Motor neuron (in vitro differentiated cells): ENCODE measurements at regions not wholly inside any gene's neighbourhood (a gene's known extent, or its start where the extent isn't known, plus 50 kb on each side); places are given as distances from the start of the nearest gene placed in this dataset.
"Not testable (repeated sequence)": the region's sequence is repeated elsewhere in the genome, so short reads cannot be mapped to it uniquely, and the experiment has no call there.

ENCODE experiments used
- ATAC-seq, 8 experiments: fragments of 200-7000 bp; cut with Tn5 transposase; replicated peaks in 6 of 8; 2 replicates each; pipeline ENCODE4 v1.8.0; 2021; ENCODE audit warnings: mild to moderate bottlenecking in 8 of 8, moderate library complexity in 8 of 8
- H3K27ac ChIP-seq, 2 donors: fragments of 250-450 bp; sonication (Bioruptor Pico); 2 replicates each; pipeline ENCODE4 v1.9.0; 2021; ENCODE audit warnings: antibody characterized with exemption in 2 of 2, mild to moderate bottlenecking in 2 of 2, moderate library complexity in 1 of 2
- H3K4me1 ChIP-seq, 2 donors: fragments of 250-450 bp; sonication (Bioruptor Pico); replicated peaks in 1 of 2; 2 replicates each; pipeline ENCODE4 v1.6.1; 2021; ENCODE audit warnings: antibody characterized with exemption in 2 of 2, mild to moderate bottlenecking in 2 of 2, moderate library complexity in 1 of 2
- H3K4me3 ChIP-seq, 5 donors: fragments of 250-450 bp; sonication (Bioruptor Pico); 2 replicates each; pipeline ENCODE4 v1.9.0; 2021; ENCODE audit warnings: antibody characterized with exemption in 5 of 5, mild to moderate bottlenecking in 5 of 5, moderate library complexity in 4 of 5
- WGBS, 10 experiments: fragments of 450-650 bp; shearing (Covaris generic); methylation state at CpG; one replicate each; pipeline ENCODE4 v1.0.0; 2022; 5-methylcytosine and 5-hydroxymethylcytosine counted together
- in situ Hi-C, 9 experiments: fragments of 400-800 bp; cut with MboI; loops; one replicate each; pipeline ENCODE4 v1.15.0; 2021; ENCODE audit warnings: low sequenced_read_pairs in 9 of 9, low pct_unique_long_range_greater_than_20kb in 2 of 9; ENCODE audit not compliant: unreplicated experiment in 9 of 9

DNA sequence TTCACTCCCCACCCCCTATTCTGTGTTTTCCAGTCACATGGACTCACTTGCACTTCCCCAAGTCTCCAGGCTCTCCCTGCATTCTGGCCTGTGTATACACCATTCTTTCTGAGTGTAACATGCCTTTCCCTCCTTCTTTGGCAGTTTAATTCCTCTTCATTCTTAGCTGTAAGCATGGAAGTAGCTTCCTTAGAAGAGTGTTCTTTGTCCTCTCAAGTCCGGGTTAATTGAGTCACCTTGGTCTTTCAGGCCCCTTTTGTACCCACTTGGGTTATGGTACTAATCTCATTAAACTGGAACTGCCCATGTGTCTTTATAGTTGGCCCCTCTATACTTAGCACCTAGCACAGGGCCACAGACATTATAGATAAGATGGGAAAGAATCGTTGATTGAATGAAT lies 525.3 kb upstream of the ADGRL4 start:
- no peak for ATAC-seq

DNA sequence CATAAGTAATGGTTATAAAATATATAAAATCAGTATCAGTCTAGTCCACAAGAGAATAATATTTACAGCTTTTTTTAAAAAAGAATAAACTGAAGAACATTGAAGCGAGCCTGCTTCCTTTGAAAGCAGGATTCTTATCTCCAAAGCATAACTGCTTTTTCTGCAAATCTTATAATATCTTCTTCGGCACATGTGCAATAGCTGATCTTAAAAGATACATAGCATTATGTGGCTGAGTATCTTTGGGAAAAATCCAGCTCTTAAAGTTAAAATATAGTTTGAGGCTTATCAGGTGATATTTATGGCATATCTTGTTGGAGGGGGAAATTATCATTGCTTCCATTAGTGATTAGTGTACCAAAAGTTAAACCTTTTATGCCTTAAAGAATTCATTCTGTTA lies 523.9 kb upstream of the ADGRL4 start:
- H3K4me3 ChIP-seq: no peak overlapping the region
- no peak for ATAC-seq
- H3K27ac ChIP-seq: no peak overlapping the region
- 0 to 100% (median 90%) methylated on average over 1 to 2 of the region's 2 CpGs; no CpG with 5 or more reads in 1 of the 10 experiments for WGBS, 10 experiments
- no peaks in the 10 kb centered on the region for H3K4me1 ChIP-seq
- in situ Hi-C loops: no loop called here

More for the DNA sequence above, 525.3 kb upstream of the ADGRL4 start:
- in situ Hi-C loops: no loop called here
- WGBS, 10 experiments: 0 to 100% (median 85%) methylated on average over 1 to 2 of the region's 2 CpGs
- Histone ChIP-seq H3K4me3 (no peak overlapping the region), H3K27ac (no peak overlapping the region), H3K4me1 (no peaks in the 10 kb centered on the region)

DNA sequence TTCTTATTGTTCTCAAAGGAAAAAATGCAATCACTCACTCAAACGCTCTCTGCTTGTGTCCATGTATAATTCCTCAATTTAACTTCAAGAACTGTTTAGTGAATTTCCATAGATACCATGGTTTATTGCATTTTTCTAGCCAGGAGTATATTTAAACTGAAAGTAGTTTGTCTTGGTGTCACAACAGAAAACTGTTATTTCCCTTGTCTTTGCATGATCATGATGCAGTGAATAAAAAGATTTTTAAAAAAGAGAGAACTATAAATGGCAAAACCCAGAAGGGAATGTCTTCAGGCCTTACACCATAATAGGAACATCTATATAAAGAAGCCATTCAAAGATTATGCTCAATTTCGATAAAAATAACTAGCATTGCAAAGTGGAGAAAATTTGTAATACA lies 523.5 kb upstream of the ADGRL4 start:
- H3K4me1 ChIP-seq: no peaks in the 10 kb centered on the region
- in situ Hi-C loops: no loop called here
- no peak overlapping the region for H3K4me3 ChIP-seq
- ATAC-seq: no peak
- H3K27ac ChIP-seq: no peak overlapping the region
- 21 to 100% (median 90%) methylated on average over 1 to 2 of the region's 2 CpGs for WGBS, 10 experiments

DNA sequence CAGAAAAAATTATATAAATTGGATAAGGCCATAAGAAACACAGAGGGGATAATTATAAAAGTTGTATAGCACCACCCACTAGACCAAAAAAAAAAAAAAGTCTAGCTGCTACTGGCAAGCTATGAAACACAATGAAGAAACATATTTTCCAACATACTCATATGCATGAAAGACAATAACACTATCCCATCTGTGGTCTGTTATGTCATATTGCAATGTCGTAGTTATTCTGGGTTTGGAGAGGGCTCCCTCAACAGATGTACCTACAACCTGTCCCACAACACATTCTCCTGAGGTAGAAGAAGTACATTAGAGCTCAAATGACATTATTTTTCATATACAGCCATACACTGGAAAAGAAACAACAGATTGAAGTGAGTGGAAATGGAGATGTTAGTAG lies 517.6 kb upstream of the ADGRL4 start:
- no peak overlapping the region for H3K4me3 ChIP-seq
- no peak for ATAC-seq
- H3K4me1 ChIP-seq: no peaks in the 10 kb centered on the region
- H3K27ac ChIP-seq: no peak overlapping the region
- 0 to 100% (median 85%) methylated on average over 1 of the region's 1 CpG; no CpG with 5 or more reads in 2 of the 10 experiments for WGBS, 10 experiments
- in situ Hi-C loops: no loop called here

DNA sequence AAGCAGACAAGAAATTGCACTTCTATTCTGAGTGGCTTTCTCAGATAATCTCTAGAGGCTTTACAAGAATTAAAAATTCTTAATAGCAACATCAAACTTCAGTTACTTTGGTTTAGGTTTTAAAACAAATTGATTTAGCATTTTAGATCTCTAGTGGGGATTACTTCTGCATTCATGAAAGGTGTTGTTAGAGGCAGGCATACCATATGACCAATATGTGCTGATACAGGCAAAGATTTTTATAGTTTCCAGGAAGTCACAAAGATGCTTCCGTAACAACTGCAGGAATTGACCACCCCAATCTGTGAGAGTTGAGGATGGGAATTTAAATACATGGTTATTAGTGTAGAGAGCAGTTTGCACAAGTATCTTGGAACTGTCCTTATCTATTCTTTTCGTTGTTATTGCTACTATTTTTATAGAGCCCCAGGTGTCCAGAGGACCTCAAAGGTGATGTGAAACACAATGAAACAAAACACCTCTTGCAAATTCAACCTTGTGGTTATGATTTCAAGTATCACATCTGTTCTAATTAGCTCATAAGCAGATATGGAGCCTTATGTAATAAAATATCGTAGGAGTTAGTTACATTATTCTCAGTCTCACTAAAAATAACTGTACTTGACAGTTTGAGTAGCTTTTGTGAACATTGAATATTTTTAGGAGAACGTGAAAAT lies 512.7 kb upstream of the ADGRL4 start:
- in situ Hi-C loops: no loop called here
- Histone ChIP-seq H3K4me3 (no peak overlapping the region), H3K4me1 (peaks cover 0 to 4% of the 10 kb centered on the region in 2 donors), H3K27ac (no peak overlapping the region)
- no peak for ATAC-seq
- WGBS, 10 experiments: 23 to 99% (median 72%) methylated on average over 2 to 4 of the region's 4 CpGs

DNA sequence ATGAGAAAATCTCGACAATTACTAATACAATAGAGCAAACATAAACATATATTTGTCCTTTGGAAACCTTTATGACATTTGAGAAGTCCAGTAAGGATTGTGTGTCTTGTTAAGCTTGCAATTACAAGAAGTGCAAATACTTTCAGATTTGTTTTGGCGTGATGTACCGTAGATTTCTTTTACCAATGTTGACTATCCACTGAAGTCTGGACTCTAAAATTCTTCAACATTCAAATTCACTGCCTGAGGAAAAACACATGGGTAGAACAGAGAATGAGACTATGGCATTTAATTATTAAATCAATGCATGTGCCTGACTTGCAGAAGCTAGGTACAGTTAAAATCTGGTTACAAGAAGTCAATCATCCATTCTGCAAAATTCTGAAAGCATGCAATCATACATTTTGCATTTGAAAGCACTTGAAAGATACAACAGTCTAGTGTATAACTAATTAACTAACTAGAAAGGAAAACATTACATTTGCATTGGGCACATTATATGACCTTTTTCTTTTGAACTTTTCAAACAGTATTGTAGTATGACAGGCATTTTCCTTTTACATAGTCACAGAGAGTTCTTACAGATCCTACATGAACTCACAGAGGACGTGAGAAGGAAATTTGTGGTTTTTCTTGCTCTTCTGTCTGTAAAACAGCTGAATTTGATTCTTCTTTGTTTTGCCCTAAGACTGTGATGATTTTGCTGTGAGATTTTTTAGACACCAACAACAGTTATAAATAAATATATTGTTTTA lies 511.1 kb upstream of the ADGRL4 start:
- ATAC-seq: peak in 3 of 8 experiments; percentile 60 to 95 (median 70)
- Histone ChIP-seq H3K4me3 (no peak overlapping the region), H3K27ac (no peak overlapping the region), H3K4me1 (peaks cover 0 to 4% of the 10 kb centered on the region in 2 donors)
- in situ Hi-C loops: no loop called here
- 8 to 84% (median 78%) methylated on average over 1 to 4 of the region's 4 CpGs; no CpG with 5 or more reads in 1 of the 10 experiments for WGBS, 10 experiments

DNA sequence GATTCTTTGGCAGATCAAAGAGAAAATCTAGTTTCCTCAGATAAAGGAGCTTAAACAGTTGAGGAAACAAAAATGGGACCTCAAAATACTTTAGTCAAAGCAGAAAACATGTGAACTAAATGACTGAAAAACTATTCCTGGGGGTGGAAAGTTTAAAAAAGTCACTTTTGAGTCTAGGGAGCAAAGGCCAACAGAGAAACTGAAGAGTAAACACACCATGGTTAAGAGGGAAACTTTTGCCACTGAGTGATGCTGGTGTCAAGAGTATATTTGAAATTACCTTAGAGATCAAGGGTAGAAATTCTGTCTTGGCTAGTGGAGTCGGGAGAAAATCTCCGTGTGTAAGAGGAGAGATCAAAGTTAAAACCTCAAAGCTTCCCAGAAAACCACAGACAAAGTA lies 501.2 kb upstream of the ADGRL4 start:
- no peak overlapping the region for H3K4me3 ChIP-seq
- no peaks in the 10 kb centered on the region for H3K4me1 ChIP-seq
- no peak for ATAC-seq
- WGBS, 10 experiments: 5 to 100% (median 66%) methylated on average over 2 of the region's 2 CpGs; no CpG with 5 or more reads in 2 of the 10 experiments
- in situ Hi-C loops: no loop called here
- no peak overlapping the region for H3K27ac ChIP-seq

DNA sequence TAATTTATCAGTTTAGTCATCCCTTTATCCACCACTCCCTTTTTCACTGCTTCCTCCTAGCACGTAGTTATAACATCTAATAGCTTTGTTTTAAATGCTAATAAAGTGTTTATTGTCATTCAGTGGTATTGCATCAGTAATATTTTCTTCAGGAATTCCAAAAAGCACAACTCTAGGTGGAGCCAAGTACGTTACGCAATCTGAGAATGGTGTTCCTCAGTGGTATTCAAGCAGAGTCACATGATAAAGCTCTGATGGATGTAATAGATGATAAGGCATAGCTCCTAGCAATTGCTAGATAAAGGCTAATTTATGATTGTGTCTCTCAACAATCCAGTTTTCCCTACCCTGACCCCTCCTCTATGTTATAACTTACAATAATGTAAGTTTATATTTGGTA lies 494.6 kb upstream of the ADGRL4 start:
- ATAC-seq: peak in 1 of 8 experiments; percentile 16
- 0 to 100% (median 84%) methylated on average over 1 to 3 of the region's 3 CpGs for WGBS, 10 experiments
- in situ Hi-C loops: no loop called here

DNA sequence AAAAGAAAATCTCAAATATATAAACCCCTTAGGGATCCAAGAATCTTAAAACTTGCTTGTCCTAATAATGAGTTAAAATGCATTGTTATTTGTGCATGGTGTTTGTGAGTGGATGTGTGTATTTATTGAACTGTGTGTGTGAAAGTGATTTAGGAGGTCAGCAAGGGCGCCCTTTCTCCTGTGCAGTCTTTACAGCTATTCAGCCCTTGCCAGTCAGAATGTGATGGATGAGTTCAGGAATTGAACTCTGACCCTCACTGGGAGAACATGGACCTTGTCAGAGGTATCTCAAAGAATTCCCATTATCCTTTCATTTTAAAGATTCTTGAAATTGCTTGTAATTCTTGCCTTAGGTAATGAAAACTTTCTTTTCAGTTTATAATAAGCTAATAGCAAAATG lies 493.0 kb upstream of the ADGRL4 start:
- peak in 4 of 8 experiments; percentile 37 to 87 (median 69) for ATAC-seq
- no peak overlapping the region for H3K27ac ChIP-seq
- H3K4me3 ChIP-seq: no peak overlapping the region
- WGBS, 10 experiments: 0 to 100% (median 23%) methylated on average over 1 of the region's 1 CpG
- H3K4me1 ChIP-seq: peaks cover 21 to 24% of the 10 kb centered on the region in 2 donors
- in situ Hi-C loops: loop anchor here in 2 of 9 experiments (25.0 kb wide), 1 partner anchor 237 kb away; no protein-coding TSS in a partner anchor

More for the DNA sequence above, 494.6 kb upstream of the ADGRL4 start:
- H3K4me3 ChIP-seq: no peak overlapping the region
- peaks cover 17 to 19% of the 10 kb centered on the region in 2 donors for H3K4me1 ChIP-seq
- no peak overlapping the region for H3K27ac ChIP-seq

DNA sequence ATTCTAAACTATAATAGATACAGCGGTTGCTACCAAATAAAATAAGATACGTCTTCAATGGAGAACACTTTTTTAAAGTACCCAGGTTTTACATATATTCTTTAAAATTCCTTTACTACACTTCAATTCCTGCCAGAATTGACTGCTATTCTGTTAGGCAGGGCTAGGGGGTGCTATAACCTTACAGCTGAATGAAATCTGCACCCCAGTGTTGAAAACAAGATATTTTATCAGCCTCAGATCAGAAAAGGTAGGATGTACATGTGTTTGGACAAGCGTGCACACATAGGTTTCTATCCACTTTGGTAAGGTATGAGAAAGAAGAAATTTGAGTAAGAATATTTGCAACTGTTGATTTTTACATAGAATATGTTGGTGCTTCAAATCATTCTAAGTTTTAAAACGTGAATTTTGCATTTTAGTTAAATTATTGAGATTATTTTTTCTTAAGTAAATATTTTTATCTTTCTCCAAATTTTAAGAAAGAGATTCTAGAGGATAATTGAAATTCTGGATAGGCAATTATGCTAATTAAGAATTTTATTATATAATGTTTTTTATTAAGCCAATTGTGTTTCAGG lies 490.8 kb upstream of the ADGRL4 start:
- no peak overlapping the region for H3K27ac ChIP-seq
- in situ Hi-C loops: loop anchor here in 2 of 9 experiments (25.0 kb wide), 1 partner anchor 235 kb away; no protein-coding TSS in a partner anchor
- peak in 4 of 8 experiments; percentile 21 to 46 (median 28) for ATAC-seq
- 14 to 65% (median 40%) methylated on average over 2 to 4 of the region's 4 CpGs for WGBS, 10 experiments
- no peak overlapping the region for H3K4me3 ChIP-seq
- H3K4me1 ChIP-seq: peaks cover 21 to 24% of the 10 kb centered on the region in 2 donors

DNA sequence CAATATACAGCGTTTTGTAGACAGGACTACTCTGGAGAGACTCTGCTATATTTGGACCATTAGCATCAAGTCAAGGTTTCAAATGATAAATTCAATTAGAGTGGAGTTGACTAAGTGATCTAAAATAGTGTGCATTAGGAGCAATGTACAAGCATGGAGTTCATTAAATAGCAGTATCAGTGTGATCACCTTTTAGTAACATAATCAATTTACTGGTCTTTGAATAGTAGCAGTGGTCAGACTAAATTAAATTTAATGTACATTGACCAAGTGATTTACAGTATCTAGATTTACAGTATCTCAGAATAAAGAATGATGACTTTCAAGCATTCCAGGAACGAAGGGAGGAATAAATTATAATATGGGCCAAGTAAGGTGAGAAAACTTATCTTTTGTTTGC lies 489.6 kb upstream of the ADGRL4 start:
- in situ Hi-C loops: loop anchor here in 2 of 9 experiments (25.0 kb wide), 1 partner anchor 234 kb away; no protein-coding TSS in a partner anchor
- Histone ChIP-seq H3K4me1 (peaks cover 21 to 24% of the 10 kb centered on the region in 2 donors), H3K27ac (no peak overlapping the region), H3K4me3 (no peak overlapping the region)
- peak in 1 of 8 experiments; percentile 15 for ATAC-seq
- WGBS, 10 experiments: 0 to 88% (median 76%) methylated on average over 1 to 2 of the region's 2 CpGs; no CpG with 5 or more reads in 1 of the 10 experiments

DNA sequence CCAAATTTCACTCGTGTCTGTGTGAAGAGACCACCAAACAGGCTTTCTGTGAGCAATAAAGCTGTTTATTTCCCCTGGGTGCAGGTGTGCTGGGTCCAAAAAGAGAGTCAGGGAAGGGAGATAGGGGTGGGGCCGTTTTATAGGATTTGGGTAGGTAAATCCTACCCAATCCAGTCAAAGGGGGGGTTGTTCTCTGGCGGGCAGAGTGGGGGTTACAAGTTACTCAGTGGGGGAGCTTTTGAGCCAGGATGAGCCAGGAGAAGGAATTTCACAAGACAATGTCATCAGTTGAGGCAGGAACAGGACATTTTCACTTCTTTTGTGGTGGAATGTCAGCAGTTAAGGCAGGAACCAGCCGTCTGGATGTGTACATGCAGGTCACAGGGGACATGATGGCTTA lies 487.2 kb upstream of the ADGRL4 start:
- H3K27ac ChIP-seq, ATAC-seq, H3K4me3 ChIP-seq, H3K4me1 ChIP-seq: not testable (repeated sequence)
- in situ Hi-C loops: loop anchor here in 2 of 9 experiments (25.0 kb wide), 1 partner anchor 231 kb away; no protein-coding TSS in a partner anchor
- 17 to 100% (median 90%) methylated on average over 1 to 4 of the region's 4 CpGs; no CpG with 5 or more reads in 6 of the 10 experiments for WGBS, 10 experiments
